ENCODE measurements at regions not wholly inside any gene's neighbourhood (a gene's known extent, or its start where the extent isn't known, plus 50 kb on each side); places are given as distances from the start of the nearest gene placed in this dataset.

DNA sequence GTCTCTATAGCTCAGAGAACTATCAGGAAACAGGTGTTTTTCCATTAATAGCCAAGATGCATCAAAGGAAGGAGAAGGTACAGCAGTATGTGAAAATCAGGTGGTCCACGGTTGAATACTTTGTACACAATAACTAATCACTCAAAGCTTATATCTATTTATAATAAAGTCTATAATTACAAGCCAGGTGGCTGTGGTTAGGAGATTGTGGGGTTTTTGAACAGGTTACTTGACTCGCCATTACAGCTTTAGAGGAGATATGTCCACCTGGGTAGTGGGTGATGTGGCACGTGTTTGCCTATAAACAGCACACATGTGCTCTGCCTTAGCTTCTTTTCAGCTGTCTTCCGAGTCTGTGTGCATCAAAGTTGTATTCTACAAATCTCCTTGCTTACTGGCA, 892.2 kb upstream of the ZEB2 start:
- TF ChIP-seq CTCF (IDR thresholded peaks at IDR 0.05; ENCODE audit: insufficient read depth, low read length, severe bottlenecking), result no peak
- Histone ChIP-seq H3K36me3 (ENCODE audit: control insufficient read depth, insufficient read depth, low read length) (no peaks in the 10 kb centered on the region), H3K4me3 (ENCODE audit: low read depth, low read length) (no peak overlapping the region), H3K27me3 (ENCODE audit: control insufficient read depth, insufficient read depth, low read length) (no peaks in the 10 kb centered on the region)
- no peak for DNase-seq (ENCODE audit: low read depth)
- no peak for FAIRE-seq

DNA sequence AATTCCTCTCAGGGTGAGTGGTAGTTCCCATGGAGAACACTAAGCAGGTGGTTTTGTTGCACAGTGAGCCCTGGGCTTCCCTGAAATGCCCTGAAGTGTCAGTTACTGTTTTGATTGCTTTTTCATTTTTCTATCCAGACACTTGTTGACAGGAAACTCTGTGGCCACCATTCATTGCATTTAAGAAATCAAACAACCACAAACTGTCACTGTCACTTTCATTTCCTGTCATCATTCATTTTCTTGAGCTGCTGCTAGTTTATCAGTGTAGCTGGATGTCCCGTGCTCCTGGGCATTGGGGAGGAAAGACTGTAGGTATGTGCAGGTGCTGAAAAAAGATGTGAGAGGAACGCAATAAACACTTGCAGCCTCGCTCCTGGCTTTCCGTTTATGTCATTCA, 891.6 kb upstream of the ZEB2 start:
- no peak overlapping the region for H3K4me3 ChIP-seq (ENCODE audit: low read depth, low read length)
- no peak for FAIRE-seq
- no peaks in the 10 kb centered on the region for H3K27me3 ChIP-seq (ENCODE audit: control insufficient read depth, insufficient read depth, low read length)
- H3K36me3 ChIP-seq (ENCODE audit: control insufficient read depth, insufficient read depth, low read length), result no peaks in the 10 kb centered on the region
- TF ChIP-seq CTCF (IDR thresholded peaks at IDR 0.05; ENCODE audit: insufficient read depth, low read length, severe bottlenecking), result no peak
- no peak for DNase-seq (ENCODE audit: low read depth)

DNA sequence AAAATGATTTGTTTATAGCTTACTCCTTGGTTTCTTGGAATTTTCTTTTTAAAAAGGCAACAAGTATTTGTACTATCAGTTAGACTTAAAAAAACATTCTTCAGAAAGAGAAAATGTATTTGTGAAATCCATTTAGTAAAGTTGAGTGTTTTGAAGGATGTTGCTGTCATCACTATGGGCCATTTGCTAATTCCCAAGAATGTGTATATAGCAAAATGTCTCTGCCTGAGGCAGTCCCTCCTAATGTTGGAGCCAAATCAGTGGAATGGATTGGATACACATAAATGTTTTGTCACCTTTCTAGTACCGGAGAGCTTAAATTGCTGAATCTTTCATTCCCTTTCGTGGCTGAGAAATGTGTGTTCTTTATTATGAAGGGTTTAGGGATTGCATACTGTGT, 890.2 kb upstream of the ZEB2 start:
- Histone ChIP-seq H3K4me3 (ENCODE audit: low read depth, low read length) (no peak overlapping the region), H3K27me3 (ENCODE audit: control insufficient read depth, insufficient read depth, low read length) (no peaks in the 10 kb centered on the region), H3K36me3 (ENCODE audit: control insufficient read depth, insufficient read depth, low read length) (no peaks in the 10 kb centered on the region)
- no peak for TF ChIP-seq CTCF (IDR thresholded peaks at IDR 0.05; ENCODE audit: insufficient read depth, low read length, severe bottlenecking)
- FAIRE-seq, result no peak
- DNase-seq (ENCODE audit: low read depth), result no peak

GRCh38 chr2:145408980-145409379, 889.1 kb upstream of the ZEB2 start:
- TF ChIP-seq CTCF (IDR thresholded peaks at IDR 0.05; ENCODE audit: insufficient read depth, low read length, severe bottlenecking), result no peak
- H3K36me3 ChIP-seq (ENCODE audit: control insufficient read depth, insufficient read depth, low read length), result no peaks in the 10 kb centered on the region
- H3K27me3 ChIP-seq (ENCODE audit: control insufficient read depth, insufficient read depth, low read length), result no peaks in the 10 kb centered on the region
- peak; percentile 15 for DNase-seq (ENCODE audit: low read depth)
- no peak overlapping the region for H3K4me3 ChIP-seq (ENCODE audit: low read depth, low read length)
- FAIRE-seq, result no peak

DNA sequence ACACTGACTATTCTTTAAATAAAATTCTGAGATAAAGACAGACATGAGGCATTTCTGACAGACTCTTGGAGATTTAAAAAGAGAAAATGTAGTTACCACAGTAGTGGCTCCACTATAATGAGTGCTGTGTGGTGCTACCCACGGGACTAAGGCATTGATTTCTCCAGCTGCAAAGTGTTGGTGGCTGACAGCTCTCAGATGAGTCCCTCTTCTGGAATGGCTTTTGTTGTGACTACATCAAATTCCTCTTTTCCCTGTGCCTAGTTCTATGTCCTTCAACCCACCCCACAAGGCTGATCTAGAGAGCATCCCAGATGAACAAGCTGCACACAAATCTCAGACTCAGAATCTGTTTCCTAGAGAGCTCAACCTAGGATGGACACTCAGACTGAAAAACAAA, 884.8 kb upstream of the ZEB2 start:
- H3K36me3 ChIP-seq (ENCODE audit: control insufficient read depth, insufficient read depth, low read length), result no peaks in the 10 kb centered on the region
- FAIRE-seq, result no peak
- no peak for DNase-seq (ENCODE audit: low read depth)
- H3K4me3 ChIP-seq (ENCODE audit: low read depth, low read length), result no peak overlapping the region
- no peak for TF ChIP-seq CTCF (IDR thresholded peaks at IDR 0.05; ENCODE audit: insufficient read depth, low read length, severe bottlenecking)
- no peaks in the 10 kb centered on the region for H3K27me3 ChIP-seq (ENCODE audit: control insufficient read depth, insufficient read depth, low read length)

GRCh38 chr2:145402706-145403277, 882.9 kb upstream of the ZEB2 start:
- no peak for TF ChIP-seq CTCF (IDR thresholded peaks at IDR 0.05; ENCODE audit: insufficient read depth, low read length, severe bottlenecking)
- Histone ChIP-seq H3K36me3 (ENCODE audit: control insufficient read depth, insufficient read depth, low read length) (no peaks in the 10 kb centered on the region), H3K27me3 (ENCODE audit: control insufficient read depth, insufficient read depth, low read length) (no peaks in the 10 kb centered on the region), H3K4me3 (ENCODE audit: low read depth, low read length) (no peak overlapping the region)
- no peak for FAIRE-seq
- peak; percentile 35 for DNase-seq (ENCODE audit: low read depth)

All from bronchial epithelial cell (primary cell).